Activated T-cell treated with anti-CD3 and anti-CD28 coated beads for 24 hours (primary cell): ENCODE measurements at regions not wholly inside any gene's neighbourhood (a gene's known extent, or its start where the extent isn't known, plus 50 kb on each side); places are given as distances from the start of the nearest gene placed in this dataset.

Source experiments
- DNase-seq: peaks from one replicate; pipeline ENCODE4 v3.0.0-alpha.2; 2020; ENCODE audit warnings: low read depth

- no peak for DNase-seq
Observed at GRCh38 chr10:31709476-31709875, 219.2 kb downstream of the ARHGAP12 start.

GRCh38 chr10:31709028-31709427 lies 219.6 kb downstream of the ARHGAP12 start:
- no peak for DNase-seq

DNA sequence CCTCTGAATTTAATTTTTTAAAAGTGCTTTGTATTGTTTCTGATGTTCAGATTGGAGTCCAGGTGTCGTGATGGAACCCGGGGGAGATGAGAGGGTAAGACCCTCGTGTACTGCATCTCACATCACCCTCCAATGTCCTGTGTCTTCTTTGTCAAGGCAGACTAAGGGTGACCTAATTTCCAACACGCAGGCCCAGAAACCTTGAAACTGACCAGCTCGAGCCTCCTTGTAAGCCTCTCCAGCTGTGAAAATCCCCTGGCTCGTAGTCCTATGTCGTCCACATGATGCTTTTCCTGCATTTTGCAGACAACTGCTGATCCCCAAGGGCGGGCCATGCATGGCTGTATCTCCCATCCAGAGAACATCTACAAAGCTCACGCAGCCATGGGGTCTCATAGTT lies 220.2 kb downstream of the ARHGAP12 start:
- no peak for DNase-seq

DNA sequence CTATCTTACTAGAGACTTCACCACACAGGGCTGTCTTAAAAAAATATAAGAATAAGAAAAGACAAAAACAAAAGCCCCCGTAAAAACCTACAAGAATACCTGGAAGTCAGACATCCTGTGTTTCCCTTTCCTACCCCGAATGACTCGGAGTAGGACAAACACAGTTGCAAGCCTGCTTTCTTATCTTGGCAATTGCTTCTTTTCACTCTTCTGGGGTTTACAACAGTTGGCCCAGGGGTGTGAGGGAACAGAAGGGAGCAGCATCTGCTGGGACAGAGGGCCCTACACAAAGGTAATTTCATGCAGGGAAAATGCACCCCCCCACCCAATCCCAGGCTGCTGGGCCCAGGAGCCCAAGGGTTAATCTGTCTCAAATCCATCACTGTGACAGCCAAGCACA lies 220.6 kb downstream of the ARHGAP12 start:
- no peak for DNase-seq

- DNase-seq: peak; percentile 32
Observed at GRCh38 chr10:31707093-31708039, 221.3 kb downstream of the ARHGAP12 start.

DNA sequence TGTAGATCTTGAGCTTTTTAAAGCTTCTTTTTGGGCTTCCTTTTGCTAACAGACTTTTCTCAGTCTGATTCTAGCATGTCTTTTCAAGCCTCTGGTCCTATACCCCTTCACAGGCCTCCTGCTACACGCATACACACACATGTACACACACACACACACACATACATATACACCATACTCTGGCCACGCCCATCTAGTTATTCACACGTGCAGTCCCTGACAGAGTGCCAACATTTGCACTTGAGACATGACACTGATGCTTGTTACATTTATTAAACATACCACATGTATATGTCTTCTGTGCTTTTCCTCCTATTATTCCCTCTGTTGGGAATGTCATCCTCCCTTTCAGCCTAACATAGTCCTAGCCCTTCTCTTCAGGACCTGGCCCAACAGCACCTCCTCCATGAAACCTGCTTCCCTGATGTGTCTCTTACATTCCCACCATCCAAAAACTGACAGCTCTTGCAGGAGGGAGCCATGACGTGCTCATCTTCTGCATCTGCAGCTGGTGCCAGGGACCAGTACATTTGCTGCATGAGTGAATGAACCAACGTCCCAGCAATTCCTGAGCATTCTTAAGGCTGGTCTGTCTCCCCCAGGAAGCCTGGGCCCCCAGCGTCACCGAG lies 222.1 kb downstream of the ARHGAP12 start:
- no peak for DNase-seq

GRCh38 chr10:31705136-31705535 lies 223.5 kb downstream of the ARHGAP12 start:
- no peak for DNase-seq

DNA sequence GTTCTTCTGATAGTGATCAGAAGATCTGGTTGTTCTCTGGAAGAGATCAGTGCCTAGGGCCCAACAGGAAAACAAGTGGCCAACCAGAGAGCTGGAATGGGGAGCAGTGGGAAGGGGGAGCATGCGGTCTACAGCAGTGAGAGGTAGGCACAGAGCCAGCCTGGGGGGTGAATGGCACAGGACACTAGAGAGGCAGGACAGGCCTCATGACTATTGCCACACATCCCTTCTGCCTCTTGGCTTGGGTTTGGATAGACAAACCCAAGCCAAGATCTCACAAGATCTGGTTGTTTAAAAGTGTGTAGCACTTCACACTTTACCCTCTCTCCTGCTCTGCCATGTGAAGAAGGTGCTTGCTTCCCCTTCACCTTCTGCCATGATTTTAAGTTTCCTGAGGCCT lies 224.4 kb downstream of the ARHGAP12 start:
- no peak for DNase-seq

GRCh38 chr10:31702954-31703353 lies 225.7 kb downstream of the ARHGAP12 start:
- no peak for DNase-seq

DNA sequence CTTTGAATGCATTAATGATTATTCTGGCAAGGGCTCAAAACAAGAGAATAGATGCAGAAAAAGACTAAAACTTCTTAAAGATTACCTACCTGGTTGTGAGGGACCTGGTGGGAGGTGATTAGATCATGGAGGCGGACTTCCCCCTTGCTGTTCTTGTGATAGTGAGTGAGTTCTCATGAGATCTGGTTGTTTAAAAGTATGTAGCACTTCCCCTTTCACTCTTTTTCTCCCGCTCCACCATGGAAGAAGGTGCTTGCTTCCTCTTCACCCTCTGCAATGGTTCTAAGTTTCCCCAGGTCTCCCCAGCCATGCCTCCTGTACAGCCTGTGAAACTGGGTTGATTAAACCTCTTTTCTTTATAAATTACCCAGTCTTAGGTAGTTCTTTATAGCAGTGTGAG lies 226.6 kb downstream of the ARHGAP12 start:
- DNase-seq: no peak

DNA sequence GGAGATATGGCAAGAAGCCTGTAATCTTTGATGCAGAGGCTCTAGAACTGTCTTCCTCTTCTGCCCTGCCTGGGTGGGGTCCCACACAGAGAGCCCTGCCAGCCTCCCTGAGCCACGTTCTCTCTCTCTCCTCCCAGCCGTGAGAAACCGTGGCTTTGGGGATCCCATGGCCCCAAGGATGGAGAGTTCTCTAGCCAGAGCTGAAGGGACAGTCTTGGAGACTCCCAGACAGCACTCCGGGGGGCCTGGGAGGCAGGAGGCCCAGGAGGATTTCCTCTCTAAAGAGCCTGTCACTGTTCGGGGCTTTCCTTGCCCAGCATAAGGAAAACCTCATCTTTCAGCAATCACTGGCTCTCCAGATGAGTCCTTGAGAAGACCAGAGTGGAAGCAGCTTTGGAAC lies 227.1 kb downstream of the ARHGAP12 start:
- DNase-seq: no peak

GRCh38 chr10:31700181-31700611 lies 228.4 kb downstream of the ARHGAP12 start:
- DNase-seq: no peak

DNA sequence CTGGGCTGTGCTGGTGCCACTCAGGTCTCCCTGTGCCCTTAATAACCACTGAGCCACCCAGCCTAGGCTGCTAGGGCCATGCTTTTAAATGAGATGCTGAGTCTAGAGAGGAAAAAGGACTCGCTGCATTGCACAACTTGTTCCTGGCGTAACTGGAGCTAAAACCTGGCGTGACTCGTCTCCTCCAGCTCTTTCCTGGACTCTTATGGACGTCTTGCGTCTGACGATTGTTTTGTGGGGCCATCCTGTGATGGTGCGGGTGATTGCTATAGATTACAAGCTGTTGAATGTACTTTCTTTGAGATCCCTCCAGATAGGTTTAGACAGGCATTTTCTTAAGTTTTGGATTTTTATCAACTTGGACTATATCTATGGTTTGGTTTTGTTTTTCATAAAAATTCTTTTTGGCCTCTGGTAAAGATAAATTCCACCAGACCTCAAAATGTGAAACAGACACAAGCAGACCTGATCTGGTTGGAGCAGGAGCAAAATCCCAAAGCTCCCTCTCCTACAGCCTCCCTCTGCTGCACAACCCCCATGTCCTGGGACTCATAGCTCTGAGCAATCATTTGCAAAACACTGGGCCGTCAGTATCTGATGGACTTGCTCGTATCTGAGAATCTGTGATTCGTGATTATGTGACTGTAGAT lies 230.3 kb downstream of the ARHGAP12 start:
- DNase-seq: no peak

- DNase-seq: no peak
Observed at GRCh38 chr10:31697271-31698180, 231.1 kb downstream of the ARHGAP12 start.

- DNase-seq: no peak
Observed at GRCh38 chr10:31694929-31695837, 233.4 kb downstream of the ARHGAP12 start.

DNA sequence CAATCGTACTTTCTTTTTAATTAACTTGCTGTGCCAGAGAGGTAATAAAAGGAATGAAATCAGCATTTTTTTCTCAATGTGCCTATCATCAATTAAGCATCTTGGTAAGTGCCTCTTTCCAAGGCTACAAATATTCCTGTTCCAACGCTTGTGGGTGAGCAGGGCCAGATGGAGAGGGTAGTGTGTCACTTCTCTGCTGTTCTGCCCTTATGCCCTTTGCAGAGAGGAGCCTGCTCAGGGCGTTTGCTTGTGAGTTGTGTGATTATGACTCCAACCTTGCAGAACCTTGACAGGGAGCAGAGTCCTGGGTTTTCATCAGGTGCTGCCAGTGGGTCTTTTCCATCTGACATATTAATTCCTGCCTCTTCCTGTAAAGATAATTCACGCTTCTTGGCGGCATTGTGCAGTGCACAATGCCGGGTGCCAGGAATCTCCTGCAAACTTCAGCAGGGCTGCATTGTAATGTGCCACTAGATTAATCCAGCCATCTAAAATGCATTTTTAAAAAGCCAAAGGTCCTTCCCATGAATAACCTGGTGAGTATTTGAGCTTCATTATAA lies 234.4 kb downstream of the ARHGAP12 start:
- no peak for DNase-seq

DNA sequence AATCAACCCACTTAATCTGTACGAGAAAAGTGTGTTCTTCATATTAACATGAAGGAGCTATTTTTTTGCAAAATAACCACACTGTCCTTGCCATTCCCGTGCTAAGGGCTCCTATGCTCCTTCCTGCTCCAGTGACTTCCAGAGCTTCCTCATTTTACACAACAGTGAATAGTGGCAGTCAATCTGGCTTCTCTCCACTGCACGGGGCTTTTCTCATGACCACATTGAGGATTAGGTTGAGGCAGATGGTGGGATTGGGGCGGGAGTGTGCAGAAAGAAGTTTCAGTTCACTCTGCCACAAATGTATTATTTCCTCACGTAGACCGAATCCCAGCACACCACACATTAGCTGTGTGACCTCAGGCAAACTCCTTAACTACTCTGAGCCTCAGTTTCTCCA lies 235.1 kb downstream of the ARHGAP12 start:
- no peak for DNase-seq

DNA sequence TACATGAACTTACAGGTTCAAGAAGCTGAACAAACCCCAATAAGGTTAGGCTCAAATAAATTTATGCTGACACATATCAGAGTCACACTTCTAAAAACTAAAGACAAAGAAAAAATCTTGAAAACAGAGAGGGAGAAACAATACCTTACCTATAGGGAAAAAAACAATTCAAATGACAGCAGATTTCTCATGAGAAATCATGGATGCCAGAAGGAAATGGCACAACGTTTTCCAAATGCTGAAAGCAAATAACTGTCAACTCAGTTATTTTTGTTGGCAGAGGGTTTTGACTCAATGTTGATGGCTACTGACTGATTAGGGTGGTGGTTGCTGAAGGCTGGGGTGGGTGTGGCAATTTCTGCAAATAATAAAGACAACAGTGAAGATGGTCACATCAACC lies 239.4 kb downstream of the ARHGAP12 start:
- no peak for DNase-seq

DNA sequence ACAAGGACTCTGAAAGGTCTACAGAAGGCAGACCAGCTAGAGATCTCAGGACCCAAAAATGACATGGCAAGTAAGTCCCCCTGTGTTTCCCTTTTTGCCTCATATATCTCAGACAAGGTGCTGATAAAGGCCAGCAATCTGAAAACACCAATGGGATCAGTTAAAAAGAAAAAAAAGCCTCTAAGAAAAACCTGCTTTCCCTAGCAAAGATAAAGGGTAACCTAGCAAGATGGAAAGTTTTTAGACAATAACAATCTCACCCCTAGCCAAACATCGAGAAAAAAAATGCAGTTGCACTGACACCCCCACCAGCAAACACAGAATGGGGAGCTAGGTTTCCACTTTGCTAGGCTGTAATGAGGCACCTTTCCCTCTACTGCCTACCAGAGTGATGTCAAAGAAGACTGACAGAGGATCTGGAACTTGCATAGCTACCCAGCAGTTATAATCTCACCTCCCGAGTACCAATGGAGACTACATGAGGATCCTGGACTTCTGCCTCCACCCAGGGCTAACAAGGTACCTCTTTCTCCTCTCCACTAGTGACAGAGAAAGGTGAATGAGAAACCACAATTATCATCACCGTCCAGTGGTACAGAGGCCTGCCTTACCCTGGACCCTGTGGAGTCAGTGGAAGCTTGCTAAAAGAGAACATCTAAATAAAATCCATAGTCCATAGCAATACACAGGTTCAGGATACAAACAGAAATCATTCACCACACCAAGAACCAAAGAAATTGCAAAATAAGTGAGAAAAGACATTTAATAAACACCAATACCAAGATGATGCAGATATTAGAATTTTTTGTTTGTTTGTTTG lies 240.8 kb downstream of the ARHGAP12 start:
- no peak for DNase-seq

- no peak for DNase-seq
Observed at GRCh38 chr10:31686599-31686998, 242.0 kb downstream of the ARHGAP12 start.
